Liver (tissue), 8 donors: ENCODE measurements at regions not wholly inside any gene's neighbourhood (a gene's known extent, or its start where the extent isn't known, plus 50 kb on each side); places are given as distances from the start of the nearest gene placed in this dataset.

Experiments used
- DNase-seq: peaks from one replicate; pipeline ENCODE4 v3.0.0-alpha.2; 2017; ENCODE audit warnings: low spot score
- H3K27ac ChIP-seq, 2 donors: one replicate each; pipeline ENCODE4 v1.7.0; 2013; ENCODE audit warnings: inconsistent platforms in 2 of 2, low read length in 2 of 2, control low read depth in 1 of 2, low read depth in 1 of 2, mild to moderate bottlenecking in 1 of 2
- H3K27me3 ChIP-seq, 4 donors: one replicate each; pipeline versions ENCODE4 v1.6.1 to v1.7.0; 2013; ENCODE audit warnings: low read length in 3 of 4, inconsistent platforms in 1 of 4, mild to moderate bottlenecking in 1 of 4, moderate library complexity in 1 of 4; ENCODE audit not compliant: control insufficient read depth in 4 of 4, insufficient read depth in 4 of 4
- H3K36me3 ChIP-seq, 4 donors: one replicate each; pipeline versions ENCODE4 v1.6.1 to v1.7.0; 2013; ENCODE audit warnings: low read length in 3 of 4, mild to moderate bottlenecking in 3 of 4, low read depth in 1 of 4, moderate library complexity in 1 of 4; ENCODE audit not compliant: control insufficient read depth in 4 of 4, insufficient read depth in 3 of 4
- H3K4me1 ChIP-seq, 4 donors: one replicate each; pipeline versions ENCODE4 v1.6.1 to v1.7.0; 2013; ENCODE audit warnings: low read length in 3 of 4, mild to moderate bottlenecking in 3 of 4, moderate library complexity in 1 of 4; ENCODE audit not compliant: control insufficient read depth in 4 of 4, insufficient read depth in 4 of 4
- H3K4me3 ChIP-seq, 3 donors: one replicate each; pipeline versions ENCODE4 v1.6.1 to v1.7.0; 2013; ENCODE audit warnings: low read length in 3 of 3, control low read depth in 1 of 3, low read depth in 1 of 3, mild to moderate bottlenecking in 1 of 3
- H3K9ac ChIP-seq, 2 donors: one replicate each; pipeline ENCODE4 v1.7.0; 2013; ENCODE audit warnings: low read length in 2 of 2, mild to moderate bottlenecking in 2 of 2, moderate library complexity in 2 of 2, control low read depth in 1 of 2, low read depth in 1 of 2
- H3K9me3 ChIP-seq, 4 donors: one replicate each; pipeline versions ENCODE4 v1.6.1 to v1.7.0; 2013; ENCODE audit warnings: low read length in 3 of 4; ENCODE audit not compliant: control insufficient read depth in 4 of 4
- EGR1 ChIP-seq, 2 donors: IDR thresholded peaks; 2 replicates each; pipeline ENCODE4 v1.6.1; 2016 to 2018; ENCODE audit warnings: antibody characterized with exemption in 2 of 2, low read depth in 2 of 2
- FOXA1 ChIP-seq: IDR thresholded peaks from 2 replicates; pipeline ENCODE4 v1.6.1; 2016; ENCODE audit warnings: antibody characterized with exemption
- FOXA2 ChIP-seq: IDR thresholded peaks from 2 replicates; pipeline ENCODE4 v1.6.1; 2016; ENCODE audit warnings: antibody characterized with exemption
- GABPA ChIP-seq, 2 donors: IDR thresholded peaks in 1 of 2; conservative IDR thresholded peaks in 1 of 2; 2 replicates each; pipeline ENCODE4 v1.6.1; 2016; ENCODE audit warnings: antibody characterized with exemption in 2 of 2, mild to moderate bottlenecking in 1 of 2, moderate library complexity in 1 of 2
- HNF4A ChIP-seq, 2 donors: conservative IDR thresholded peaks; 2 replicates each; pipeline ENCODE4 v1.6.1; 2016; ENCODE audit warnings: antibody characterized with exemption in 2 of 2, mild to moderate bottlenecking in 2 of 2
- HNF4G ChIP-seq: IDR thresholded peaks from 2 replicates; pipeline ENCODE4 v1.6.1; 2016; ENCODE audit warnings: antibody characterized with exemption
- JUND ChIP-seq, 2 donors: IDR thresholded peaks; 2 replicates each; pipeline ENCODE4 v1.6.1; 2016; ENCODE audit warnings: antibody characterized with exemption in 2 of 2
- NR2F2 ChIP-seq: IDR thresholded peaks from 2 replicates; pipeline ENCODE4 v1.6.1; 2016; ENCODE audit warnings: antibody characterized with exemption
- RAD21 ChIP-seq, 2 donors: IDR thresholded peaks; 2 replicates each; pipeline ENCODE4 v1.6.1; 2016; ENCODE audit warnings: antibody characterized with exemption in 2 of 2, mild to moderate bottlenecking in 2 of 2
- RXRA ChIP-seq, 2 donors: IDR thresholded peaks; 2 replicates each; pipeline ENCODE4 v1.6.1; 2017 to 2018; ENCODE audit warnings: antibody characterized with exemption in 2 of 2, mild to moderate bottlenecking in 1 of 2
- SP1 ChIP-seq: IDR thresholded peaks from 2 replicates; pipeline ENCODE4 v1.6.1; 2018; ENCODE audit warnings: antibody characterized with exemption, mild to moderate bottlenecking
- TAF1 ChIP-seq: conservative IDR thresholded peaks from 2 replicates; pipeline ENCODE4 v1.6.1; 2016; ENCODE audit warnings: antibody characterized with exemption, mild to moderate bottlenecking
- YY1 ChIP-seq: IDR thresholded peaks from 2 replicates; pipeline ENCODE4 v1.6.1; 2016; ENCODE audit warnings: antibody characterized with exemption, mild to moderate bottlenecking
- WGBS: extraction: QIAGEN DNeasy Blood & Tissue Kit; methylation state at CpG from one replicate; pipeline ENCODE4 v1.1.7; 2013; 5-methylcytosine and 5-hydroxymethylcytosine counted together
- TF ChIP-seq, protein P1 (sequence below): IDR thresholded peaks from 2 replicates; pipeline ENCODE4 v1.6.1; 2016; ENCODE audit warnings: antibody characterized with exemption
- TF ChIP-seq, protein P2 (sequence below): fragments of 150-350 bp; IDR thresholded peaks from 2 replicates; pipeline ENCODE4 v1.5.1; 2017; ENCODE audit warnings: improper control_type of control experiment, low read depth, low read length; ENCODE audit not compliant: missing input control
- TF ChIP-seq, protein P3 (sequence below): IDR thresholded peaks from 2 replicates; pipeline ENCODE4 v1.6.1; 2016; ENCODE audit warnings: antibody characterized with exemption
- TF ChIP-seq, protein P4 (sequence below): IDR thresholded peaks from 2 replicates; pipeline ENCODE4 v1.6.1; 2016; ENCODE audit warnings: antibody characterized with exemption
- TF ChIP-seq, protein P5 (sequence below): IDR thresholded peaks from 2 replicates; pipeline ENCODE4 v1.6.1; 2016; ENCODE audit warnings: antibody characterized with exemption, mild to moderate bottlenecking
- donor health status: healthy.
- donor health status: healthy.
- donor health status: healthy.
- donor health status: healthy.
- donor health status: healthy.

DNA sequence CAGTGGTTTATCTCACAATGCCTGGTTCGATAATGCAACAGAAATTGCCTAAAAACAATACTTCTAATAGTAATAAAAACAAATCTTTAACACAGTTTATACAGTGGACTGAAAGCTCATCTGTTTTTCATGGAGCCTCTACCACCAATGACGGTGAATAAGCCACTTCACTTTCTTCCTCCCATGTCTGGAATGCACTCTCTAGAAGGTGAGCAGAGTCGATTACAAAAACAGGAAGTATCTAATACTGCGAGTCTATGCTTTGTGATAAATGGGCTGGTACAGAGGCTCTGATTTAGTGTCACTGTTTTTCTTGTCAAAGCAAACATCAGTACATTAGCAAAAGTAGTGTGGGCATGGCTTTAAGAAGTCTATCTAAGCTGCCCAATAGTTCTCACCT, 1348.6 kb upstream of the SLC10A2 start:
- Histone ChIP-seq H3K36me3 (no peaks in the 10 kb centered on the region), H3K27me3 (peaks cover 0 to 3% (median 0%) of the 10 kb centered on the region in 4 donors), H3K9me3 (no peaks in the 10 kb centered on the region), H3K9ac (no peak overlapping the region), H3K27ac (no peak overlapping the region), H3K4me3 (no peak overlapping the region), H3K4me1 (no peaks in the 10 kb centered on the region)
- WGBS = 36% methylated on average over 4 of the region's 4 CpGs
- TF ChIP-seq GABPA (IDR thresholded peaks at IDR 0.05 in 1 of 2, conservative IDR thresholded peaks at IDR 0.05 in 1 of 2) = no peak
- TF ChIP-seq FOXA1 = no peak
- no peak for TF ChIP-seq HNF4A (conservative IDR thresholded peaks at IDR 0.05)
- no peak for TF ChIP-seq HNF4G
- no peak for TF ChIP-seq RXRA (IDR thresholded peaks at IDR 0.05)
- TF ChIP-seq, protein P1, sequence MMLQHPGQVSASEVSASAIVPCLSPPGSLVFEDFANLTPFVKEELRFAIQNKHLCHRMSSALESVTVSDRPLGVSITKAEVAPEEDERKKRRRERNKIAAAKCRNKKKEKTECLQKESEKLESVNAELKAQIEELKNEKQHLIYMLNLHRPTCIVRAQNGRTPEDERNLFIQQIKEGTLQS = no peak
- TF ChIP-seq NR2F2 = no peak
- TF ChIP-seq, protein P2, sequence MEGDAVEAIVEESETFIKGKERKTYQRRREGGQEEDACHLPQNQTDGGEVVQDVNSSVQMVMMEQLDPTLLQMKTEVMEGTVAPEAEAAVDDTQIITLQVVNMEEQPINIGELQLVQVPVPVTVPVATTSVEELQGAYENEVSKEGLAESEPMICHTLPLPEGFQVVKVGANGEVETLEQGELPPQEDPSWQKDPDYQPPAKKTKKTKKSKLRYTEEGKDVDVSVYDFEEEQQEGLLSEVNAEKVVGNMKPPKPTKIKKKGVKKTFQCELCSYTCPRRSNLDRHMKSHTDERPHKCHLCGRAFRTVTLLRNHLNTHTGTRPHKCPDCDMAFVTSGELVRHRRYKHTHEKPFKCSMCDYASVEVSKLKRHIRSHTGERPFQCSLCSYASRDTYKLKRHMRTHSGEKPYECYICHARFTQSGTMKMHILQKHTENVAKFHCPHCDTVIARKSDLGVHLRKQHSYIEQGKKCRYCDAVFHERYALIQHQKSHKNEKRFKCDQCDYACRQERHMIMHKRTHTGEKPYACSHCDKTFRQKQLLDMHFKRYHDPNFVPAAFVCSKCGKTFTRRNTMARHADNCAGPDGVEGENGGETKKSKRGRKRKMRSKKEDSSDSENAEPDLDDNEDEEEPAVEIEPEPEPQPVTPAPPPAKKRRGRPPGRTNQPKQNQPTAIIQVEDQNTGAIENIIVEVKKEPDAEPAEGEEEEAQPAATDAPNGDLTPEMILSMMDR = no peak
- no peak for TF ChIP-seq EGR1 (IDR thresholded peaks at IDR 0.05; ENCODE audit: low read depth in 2 of 2)
- TF ChIP-seq, protein P3, sequence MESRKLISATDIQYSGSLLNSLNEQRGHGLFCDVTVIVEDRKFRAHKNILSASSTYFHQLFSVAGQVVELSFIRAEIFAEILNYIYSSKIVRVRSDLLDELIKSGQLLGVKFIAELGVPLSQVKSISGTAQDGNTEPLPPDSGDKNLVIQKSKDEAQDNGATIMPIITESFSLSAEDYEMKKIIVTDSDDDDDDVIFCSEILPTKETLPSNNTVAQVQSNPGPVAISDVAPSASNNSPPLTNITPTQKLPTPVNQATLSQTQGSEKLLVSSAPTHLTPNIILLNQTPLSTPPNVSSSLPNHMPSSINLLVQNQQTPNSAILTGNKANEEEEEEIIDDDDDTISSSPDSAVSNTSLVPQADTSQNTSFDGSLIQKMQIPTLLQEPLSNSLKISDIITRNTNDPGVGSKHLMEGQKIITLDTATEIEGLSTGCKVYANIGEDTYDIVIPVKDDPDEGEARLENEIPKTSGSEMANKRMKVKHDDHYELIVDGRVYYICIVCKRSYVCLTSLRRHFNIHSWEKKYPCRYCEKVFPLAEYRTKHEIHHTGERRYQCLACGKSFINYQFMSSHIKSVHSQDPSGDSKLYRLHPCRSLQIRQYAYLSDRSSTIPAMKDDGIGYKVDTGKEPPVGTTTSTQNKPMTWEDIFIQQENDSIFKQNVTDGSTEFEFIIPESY = no peak
- TF ChIP-seq YY1 = no peak
- TF ChIP-seq, protein P4, sequence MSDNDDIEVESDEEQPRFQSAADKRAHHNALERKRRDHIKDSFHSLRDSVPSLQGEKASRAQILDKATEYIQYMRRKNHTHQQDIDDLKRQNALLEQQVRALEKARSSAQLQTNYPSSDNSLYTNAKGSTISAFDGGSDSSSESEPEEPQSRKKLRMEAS = no peak
- TF ChIP-seq FOXA2 = no peak
- no peak for TF ChIP-seq TAF1
- no peak for TF ChIP-seq SP1
- no peak for TF ChIP-seq RAD21 (IDR thresholded peaks at IDR 0.05)
- TF ChIP-seq, protein P5, sequence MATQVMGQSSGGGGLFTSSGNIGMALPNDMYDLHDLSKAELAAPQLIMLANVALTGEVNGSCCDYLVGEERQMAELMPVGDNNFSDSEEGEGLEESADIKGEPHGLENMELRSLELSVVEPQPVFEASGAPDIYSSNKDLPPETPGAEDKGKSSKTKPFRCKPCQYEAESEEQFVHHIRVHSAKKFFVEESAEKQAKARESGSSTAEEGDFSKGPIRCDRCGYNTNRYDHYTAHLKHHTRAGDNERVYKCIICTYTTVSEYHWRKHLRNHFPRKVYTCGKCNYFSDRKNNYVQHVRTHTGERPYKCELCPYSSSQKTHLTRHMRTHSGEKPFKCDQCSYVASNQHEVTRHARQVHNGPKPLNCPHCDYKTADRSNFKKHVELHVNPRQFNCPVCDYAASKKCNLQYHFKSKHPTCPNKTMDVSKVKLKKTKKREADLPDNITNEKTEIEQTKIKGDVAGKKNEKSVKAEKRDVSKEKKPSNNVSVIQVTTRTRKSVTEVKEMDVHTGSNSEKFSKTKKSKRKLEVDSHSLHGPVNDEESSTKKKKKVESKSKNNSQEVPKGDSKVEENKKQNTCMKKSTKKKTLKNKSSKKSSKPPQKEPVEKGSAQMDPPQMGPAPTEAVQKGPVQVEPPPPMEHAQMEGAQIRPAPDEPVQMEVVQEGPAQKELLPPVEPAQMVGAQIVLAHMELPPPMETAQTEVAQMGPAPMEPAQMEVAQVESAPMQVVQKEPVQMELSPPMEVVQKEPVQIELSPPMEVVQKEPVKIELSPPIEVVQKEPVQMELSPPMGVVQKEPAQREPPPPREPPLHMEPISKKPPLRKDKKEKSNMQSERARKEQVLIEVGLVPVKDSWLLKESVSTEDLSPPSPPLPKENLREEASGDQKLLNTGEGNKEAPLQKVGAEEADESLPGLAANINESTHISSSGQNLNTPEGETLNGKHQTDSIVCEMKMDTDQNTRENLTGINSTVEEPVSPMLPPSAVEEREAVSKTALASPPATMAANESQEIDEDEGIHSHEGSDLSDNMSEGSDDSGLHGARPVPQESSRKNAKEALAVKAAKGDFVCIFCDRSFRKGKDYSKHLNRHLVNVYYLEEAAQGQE = no peak
- no peak for TF ChIP-seq JUND (IDR thresholded peaks at IDR 0.05)
- no peak for DNase-seq

DNA sequence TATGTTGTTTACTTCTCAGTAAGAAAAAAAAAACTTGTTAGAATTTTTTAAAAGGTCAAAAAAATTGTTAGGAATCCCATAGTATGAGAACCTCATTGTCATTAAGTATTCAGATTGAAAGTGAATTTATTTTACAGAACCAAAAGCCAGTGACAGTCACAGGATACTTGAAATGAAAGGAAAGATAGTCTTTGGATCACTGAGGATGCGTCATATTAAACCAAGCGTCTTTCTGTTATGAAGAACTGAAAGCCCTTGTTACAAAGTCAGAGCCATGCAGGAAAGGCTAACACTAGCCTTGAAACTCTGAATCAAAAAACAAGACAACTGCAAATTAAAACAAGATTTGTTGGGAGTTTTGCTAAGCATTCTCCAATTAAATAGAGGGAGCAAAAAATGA, 1348.0 kb upstream of the SLC10A2 start:
- H3K9me3 ChIP-seq = no peaks in the 10 kb centered on the region
- no peak overlapping the region for H3K4me3 ChIP-seq
- H3K36me3 ChIP-seq = no peaks in the 10 kb centered on the region
- no peaks in the 10 kb centered on the region for H3K4me1 ChIP-seq
- DNase-seq = no peak
- H3K27me3 ChIP-seq = peaks cover 0 to 3% (median 0%) of the 10 kb centered on the region in 4 donors
- no peak overlapping the region for H3K9ac ChIP-seq
- WGBS = 81% methylated on average over 2 of the region's 2 CpGs
- no peak overlapping the region for H3K27ac ChIP-seq
- no peak for TF ChIP-seq FOXA1
- TF ChIP-seq TAF1 = no peak
- TF ChIP-seq SP1 = no peak
- TF ChIP-seq JUND (IDR thresholded peaks at IDR 0.05) = no peak
- TF ChIP-seq RXRA (IDR thresholded peaks at IDR 0.05) = no peak
